Hippocampal formation (tissue), 2 donors: ENCODE measurements at regions not wholly inside any gene's neighbourhood (a gene's known extent, or its start where the extent isn't known, plus 50 kb on each side); places are given as distances from the start of the nearest gene placed in this dataset.

ENCODE experiments used
- DNase-seq, 2 donors: peaks; one replicate each; lab custom pipeline; 2025; lab: John Stamatoyannopoulos, UW

- DNase-seq: no peak
These were observed 219.0 kb downstream of the CDC5L start for GRCh38 chr6:44606504-44606903.

GRCh38 chr6:44606976-44607375, 219.5 kb downstream of the CDC5L start:
- DNase-seq: no peak

GRCh38 chr6:44608175-44608574, 220.7 kb downstream of the CDC5L start:
- no peak for DNase-seq

- no peak for DNase-seq
These were observed 221.6 kb downstream of the CDC5L start for GRCh38 chr6:44609051-44609612.

GRCh38 chr6:44614396-44614795, 226.9 kb downstream of the CDC5L start:
- DNase-seq: no peak

GRCh38 chr6:44615621-44616020, 228.1 kb downstream of the CDC5L start:
- no peak for DNase-seq

GRCh38 chr6:44617416-44617815, 229.9 kb downstream of the CDC5L start:
- no peak for DNase-seq

GRCh38 chr6:44618371-44618770, 230.9 kb downstream of the CDC5L start:
- no peak for DNase-seq

GRCh38 chr6:44620922-44621321, 233.4 kb downstream of the CDC5L start:
- no peak for DNase-seq

- DNase-seq: no peak
These were observed 234.3 kb downstream of the CDC5L start for GRCh38 chr6:44621846-44622245.

GRCh38 chr6:44622555-44622954, 235.0 kb downstream of the CDC5L start:
- DNase-seq: no peak

GRCh38 chr6:44622956-44623355, 235.4 kb downstream of the CDC5L start:
- no peak for DNase-seq

- no peak for DNase-seq
These were observed 236.7 kb downstream of the CDC5L start for GRCh38 chr6:44624226-44624625.

- no peak for DNase-seq
These were observed 237.5 kb downstream of the CDC5L start for GRCh38 chr6:44624936-44625573.

- no peak for DNase-seq
These were observed 238.5 kb downstream of the CDC5L start for GRCh38 chr6:44625996-44626395.

- no peak for DNase-seq
These were observed 239.1 kb downstream of the CDC5L start for GRCh38 chr6:44626616-44627015.

GRCh38 chr6:44627091-44627882, 239.8 kb downstream of the CDC5L start:
- peak in 1 of 2 donors; percentile 39 for DNase-seq

- no peak for DNase-seq
These were observed 240.4 kb downstream of the CDC5L start for GRCh38 chr6:44627883-44628271.

- no peak for DNase-seq
These were observed 240.8 kb downstream of the CDC5L start for GRCh38 chr6:44628347-44628746.

GRCh38 chr6:44629636-44630035, 242.1 kb downstream of the CDC5L start:
- DNase-seq: no peak

GRCh38 chr6:44630125-44631028, 242.9 kb downstream of the CDC5L start:
- DNase-seq: peak in 1 of 2 donors; percentile 22

GRCh38 chr6:44631968-44632367, 244.5 kb downstream of the CDC5L start:
- no peak for DNase-seq
